K562 (cell line): ENCODE measurements at regions not wholly inside any gene's neighbourhood (a gene's known extent, or its start where the extent isn't known, plus 50 kb on each side); places are given as distances from the start of the nearest gene placed in this dataset.

Source experiments
- ARID3B ChIP-seq: fragments of 250-450 bp; sonication (Bioruptor Pico); IDR thresholded peaks from 2 replicates; pipeline ENCODE4 v1.4.0; 2020; ENCODE audit warnings: borderline replicate concordance
- BCL6 ChIP-seq: fragments of 250-450 bp; sonication (Bioruptor Pico); IDR thresholded peaks from 2 replicates; pipeline ENCODE4 v1.4.0; 2020
- CBX5 ChIP-seq: IDR thresholded peaks from 2 replicates; pipeline ENCODE4 v1.6.1; 2014; ENCODE audit warnings: low read depth, borderline replicate concordance
- ETS2 ChIP-seq: IDR thresholded peaks from 2 replicates; pipeline ENCODE4 v1.6.1; 2016; ENCODE audit warnings: borderline replicate concordance, missing genetic modification characterization, mild to moderate bottlenecking, moderate library complexity, missing compliant biosample characterization; ENCODE audit not compliant: poor library complexity, severe bottlenecking
- KLF1 ChIP-seq: fragments of 450-650 bp; IDR thresholded peaks from 2 replicates; pipeline ENCODE4 v1.6.1; 2016; ENCODE audit warnings: missing genetic modification characterization, missing compliant biosample characterization
- KLF16 ChIP-seq: IDR thresholded peaks from 2 replicates; pipeline ENCODE4 v1.6.1; 2016; ENCODE audit warnings: antibody characterized with exemption
- NONO ChIP-seq, 2 experiments: fragments of 200-400 bp in 1 of 2; fragments of 450-650 bp in 1 of 2; formaldehyde crosslinking in 1 of 2; IDR thresholded peaks; 2 replicates each; pipeline ENCODE4 v1.6.1; 2017; ENCODE audit warnings: low read depth in 2 of 2, mild to moderate bottlenecking in 2 of 2, moderate library complexity in 2 of 2, low read length in 1 of 2
- PHF21A ChIP-seq: fragments of 450-650 bp; IDR thresholded peaks from 2 replicates; pipeline ENCODE4 v1.6.1; 2017; ENCODE audit warnings: low read depth, borderline replicate concordance
- RFX5 ChIP-seq: IDR thresholded peaks from 2 replicates; pipeline ENCODE4 v1.6.1; 2011; ENCODE audit warnings: low read depth, mild to moderate bottlenecking, improper control_type of control experiment, low read length
- VEZF1 ChIP-seq: fragments of 200-800 bp; sonication (Bioruptor generic); IDR thresholded peaks from 2 replicates; pipeline ENCODE4 v1.6.1; 2017; ENCODE audit warnings: missing genetic modification characterization, missing compliant biosample characterization
- ZBTB1 ChIP-seq: sonication (generic); formaldehyde crosslinking; IDR thresholded peaks from 2 replicates; pipeline ENCODE4 v1.8.1; 2023; ENCODE audit warnings: missing genetic modification reagents, low read depth, mild to moderate bottlenecking, borderline replicate concordance
- ZBTB43 ChIP-seq: sonication (generic); formaldehyde crosslinking; IDR thresholded peaks from 2 replicates; pipeline ENCODE4 v1.8.0; 2023; ENCODE audit warnings: mild to moderate bottlenecking, missing genetic modification reagents
- ZHX1 ChIP-seq: fragments of 150-350 bp; conservative IDR thresholded peaks from 2 replicates; pipeline ENCODE4 v1.6.1; 2014; ENCODE audit warnings: low read length
- ZNF197 ChIP-seq: fragments of 200-800 bp; sonication (Bioruptor generic); IDR thresholded peaks from 2 replicates; pipeline ENCODE4 v1.6.1; 2016; ENCODE audit warnings: low read depth, missing genetic modification characterization, missing compliant biosample characterization
- ZNF408 ChIP-seq: fragments of 250-450 bp; sonication (Bioruptor Pico); IDR thresholded peaks from 2 replicates; pipeline ENCODE4 v1.4.0; 2020; ENCODE audit warnings: low read depth, mild to moderate bottlenecking, moderate library complexity
- ZNF592 ChIP-seq: fragments of 450-650 bp; IDR thresholded peaks from 2 replicates; pipeline ENCODE4 v1.6.1; 2017; ENCODE audit warnings: antibody characterized with exemption, mild to moderate bottlenecking
- ZNF695 ChIP-seq: fragments of 450-650 bp; formaldehyde crosslinking; IDR thresholded peaks from 2 replicates; pipeline ENCODE4 v1.4.0; 2020; ENCODE audit warnings: mild to moderate bottlenecking, moderate library complexity

- TF ChIP-seq ZHX1 (no peak), CBX5 (no peak), ZBTB43 (CRISPR knock-in tag) (no peak), ZNF695 (CRISPR knock-in tag) (no peak), ZNF197 (CRISPR knock-in tag) (0 out of 2 replicates have a peak, but pooled peaks have one; percentile 84), ZNF592 (peak; percentile 81), KLF1 (tag) (no peak), PHF21A (no peak), VEZF1 (peak; percentile 50; the same call in 1 of the 2 replicates), ETS2 (tag) (no peak), ARID3B (no peak), ZNF408 (CRISPR knock-in tag) (no peak), KLF16 (no peak), ZBTB1 (CRISPR knock-in tag) (no peak), NONO (IDR thresholded peaks at IDR 0.05; ENCODE audit: low read depth in 2 of 2, low read length in 1 of 2) (no peak), BCL6 (peak; percentile 41; the same call in 1 of the 2 replicates), RFX5 (no peak)
These were observed 275.0 kb upstream of the SESN3 start (continued) for GRCh38 chr11:95505927-95506426.
